Stimulated activated naive CD4-positive, alpha-beta T cell (primary cell): ENCODE measurements at regions not wholly inside any gene's neighbourhood (a gene's known extent, or its start where the extent isn't known, plus 50 kb on each side); places are given as distances from the start of the nearest gene placed in this dataset.

Experiments used
- DNase-seq, 6 experiments: peaks; one replicate each; lab custom pipeline; 2025; lab: John Stamatoyannopoulos, UW

- no peak for DNase-seq
These were observed 147.6 kb downstream of the IFI44 start for GRCh38 chr1:78797108-78797781.

- no peak for DNase-seq
These were observed 150.3 kb downstream of the IFI44 start for GRCh38 chr1:78799926-78800325.

- DNase-seq = no peak
These were observed 164.5 kb downstream of the IFI44 start for GRCh38 chr1:78814176-78814575.

GRCh38 chr1:78825561-78825960 lies 175.9 kb downstream of the IFI44 start:
- no peak for DNase-seq

- DNase-seq = no peak
These were observed 176.9 kb downstream of the ADGRL4 start for GRCh38 chr1:78829644-78830043.

- DNase-seq = no peak
These were observed 176.2 kb downstream of the ADGRL4 start for GRCh38 chr1:78830321-78830720.

GRCh38 chr1:78831731-78832360 lies 174.7 kb downstream of the ADGRL4 start:
- no peak for DNase-seq

GRCh38 chr1:78833491-78833890 lies 173.0 kb downstream of the ADGRL4 start:
- DNase-seq = no peak

GRCh38 chr1:78834201-78834741 lies 172.3 kb downstream of the ADGRL4 start:
- no peak for DNase-seq

GRCh38 chr1:78836726-78837125 lies 169.8 kb downstream of the ADGRL4 start:
- DNase-seq = peak in 1 of 6 experiments; percentile 3

GRCh38 chr1:78839704-78840277 lies 166.7 kb downstream of the ADGRL4 start:
- peak in 2 of 6 experiments; percentile 20 to 23 for DNase-seq
